ENCODE measurements at regions not wholly inside any gene's neighbourhood (a gene's known extent, or its start where the extent isn't known, plus 50 kb on each side); places are given as distances from the start of the nearest gene placed in this dataset.

GRCh38 chr5:82694711-82695285, 382.4 kb downstream of the TMEM167A start:
- TF ChIP-seq POLR2A (IDR thresholded peaks at IDR 0.05) (no peak), CTCF (IDR thresholded peaks at IDR 0.05) (no peak)

Measured in tibial nerve (tissue), 3 donors.